Brain microvascular endothelial cell (primary cell): ENCODE measurements at regions not wholly inside any gene's neighbourhood (a gene's known extent, or its start where the extent isn't known, plus 50 kb on each side); places are given as distances from the start of the nearest gene placed in this dataset.

Experiments used
- DNase-seq: peaks from one replicate; pipeline ENCODE4 v3.0.0-alpha.2; 2020
- H3K27ac ChIP-seq: fragments of 250-450 bp; sonication (Bioruptor Pico); 2 replicates; pipeline ENCODE4 v1.5.1; 2020; ENCODE audit warnings: mild to moderate bottlenecking, moderate library complexity
- H3K27me3 ChIP-seq: fragments of 250-450 bp; sonication (Bioruptor Pico); replicated peaks from 2 replicates; pipeline ENCODE4 v1.5.1; 2020; ENCODE audit warnings: mild to moderate bottlenecking
- H3K36me3 ChIP-seq: fragments of 250-450 bp; sonication (Bioruptor Pico); replicated peaks from 2 replicates; pipeline ENCODE4 v1.5.1; 2020; ENCODE audit warnings: mild to moderate bottlenecking
- H3K4me3 ChIP-seq: 2 replicates; pipeline ENCODE4 v1.5.1; 2011; ENCODE audit warnings: low read depth, mild to moderate bottlenecking, control low read depth, low read length, moderate library complexity
- in situ Hi-C: cut with HindIII; loops from 2 replicates; pipeline ENCODE4 v1.10.0; 2017; ENCODE audit warnings: low sequenced_read_pairs, low pct_ligation_motif_present
- TF ChIP-seq, protein P1 (sequence below): IDR thresholded peaks from 2 replicates; pipeline ENCODE4 v1.5.1; 2011; ENCODE audit warnings: low read depth, mild to moderate bottlenecking, moderate library complexity, low read length, control low read depth, inconsistent platforms; ENCODE audit errors: missing control alignments

DNA sequence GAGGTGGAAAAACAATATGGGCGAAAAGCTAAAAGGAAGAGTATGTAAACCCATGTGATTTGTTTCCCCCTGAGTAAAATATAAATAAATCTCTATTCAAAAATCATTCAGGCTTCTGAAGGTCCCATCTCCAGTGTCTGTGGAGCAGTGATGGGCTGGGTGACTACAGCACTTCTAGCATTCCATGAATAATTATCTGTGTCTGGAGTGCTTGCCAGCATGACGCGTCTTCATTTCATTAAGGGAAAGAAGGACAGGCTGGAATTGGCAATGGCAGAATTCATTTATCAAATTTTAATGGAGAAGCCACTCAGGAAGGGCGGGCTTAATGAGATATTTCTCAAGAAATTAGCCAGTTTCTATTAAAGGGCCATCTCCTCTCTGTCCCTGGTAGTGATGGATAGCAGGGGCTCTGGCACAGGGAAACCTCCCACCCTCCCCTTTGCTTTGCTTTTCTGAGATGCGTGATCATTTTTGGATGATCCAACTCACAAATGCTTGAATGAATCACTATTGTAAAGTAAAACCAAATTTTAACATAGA is 916.3 kb upstream of the SEL1L start:
- H3K27me3 ChIP-seq, result no peaks in the 10 kb centered on the region
- no peak overlapping the region for H3K4me3 ChIP-seq
- no peak overlapping the region for H3K27ac ChIP-seq
- H3K36me3 ChIP-seq, result no peaks in the 10 kb centered on the region
- no peak for DNase-seq
- in situ Hi-C loops, result no loop called here
- TF ChIP-seq, protein P1, sequence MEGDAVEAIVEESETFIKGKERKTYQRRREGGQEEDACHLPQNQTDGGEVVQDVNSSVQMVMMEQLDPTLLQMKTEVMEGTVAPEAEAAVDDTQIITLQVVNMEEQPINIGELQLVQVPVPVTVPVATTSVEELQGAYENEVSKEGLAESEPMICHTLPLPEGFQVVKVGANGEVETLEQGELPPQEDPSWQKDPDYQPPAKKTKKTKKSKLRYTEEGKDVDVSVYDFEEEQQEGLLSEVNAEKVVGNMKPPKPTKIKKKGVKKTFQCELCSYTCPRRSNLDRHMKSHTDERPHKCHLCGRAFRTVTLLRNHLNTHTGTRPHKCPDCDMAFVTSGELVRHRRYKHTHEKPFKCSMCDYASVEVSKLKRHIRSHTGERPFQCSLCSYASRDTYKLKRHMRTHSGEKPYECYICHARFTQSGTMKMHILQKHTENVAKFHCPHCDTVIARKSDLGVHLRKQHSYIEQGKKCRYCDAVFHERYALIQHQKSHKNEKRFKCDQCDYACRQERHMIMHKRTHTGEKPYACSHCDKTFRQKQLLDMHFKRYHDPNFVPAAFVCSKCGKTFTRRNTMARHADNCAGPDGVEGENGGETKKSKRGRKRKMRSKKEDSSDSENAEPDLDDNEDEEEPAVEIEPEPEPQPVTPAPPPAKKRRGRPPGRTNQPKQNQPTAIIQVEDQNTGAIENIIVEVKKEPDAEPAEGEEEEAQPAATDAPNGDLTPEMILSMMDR, result no peak

DNA sequence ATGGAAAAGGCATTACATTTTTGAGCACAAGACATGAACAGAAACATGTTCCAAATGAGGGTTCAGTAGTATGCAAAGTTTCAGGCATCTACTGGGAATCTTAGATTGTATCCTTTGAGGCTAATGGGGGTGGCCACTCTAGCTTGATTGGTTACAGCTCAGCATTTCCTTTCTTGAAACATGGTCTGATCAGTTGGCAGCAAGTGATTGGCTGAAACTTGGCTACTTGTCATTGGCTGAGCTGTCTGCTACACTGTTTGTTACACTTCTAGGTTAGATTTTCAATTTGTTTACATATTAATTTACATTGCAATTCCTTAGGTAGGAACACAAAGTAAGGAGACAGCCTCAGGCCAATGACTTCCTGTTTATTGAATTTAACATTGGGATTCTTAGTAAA is 918.0 kb upstream of the SEL1L start:
- H3K4me3 ChIP-seq, result no peak overlapping the region

GRCh38 chr14:82482345-82482744 is 948.7 kb upstream of the SEL1L start:
- in situ Hi-C loops, result no loop called here
- TF ChIP-seq, protein P1, result no peak
- Histone ChIP-seq H3K27ac (no peak overlapping the region), H3K4me3 (no peak overlapping the region), H3K36me3 (no peaks in the 10 kb centered on the region), H3K27me3 (no peaks in the 10 kb centered on the region)
- no peak for DNase-seq

More for the DNA sequence above, 918.0 kb upstream of the SEL1L start:
- Histone ChIP-seq H3K27me3 (no peaks in the 10 kb centered on the region), H3K27ac (no peak overlapping the region), H3K36me3 (no peaks in the 10 kb centered on the region)
- TF ChIP-seq, protein P1, result no peak
- in situ Hi-C loops, result no loop called here
- no peak for DNase-seq

DNA sequence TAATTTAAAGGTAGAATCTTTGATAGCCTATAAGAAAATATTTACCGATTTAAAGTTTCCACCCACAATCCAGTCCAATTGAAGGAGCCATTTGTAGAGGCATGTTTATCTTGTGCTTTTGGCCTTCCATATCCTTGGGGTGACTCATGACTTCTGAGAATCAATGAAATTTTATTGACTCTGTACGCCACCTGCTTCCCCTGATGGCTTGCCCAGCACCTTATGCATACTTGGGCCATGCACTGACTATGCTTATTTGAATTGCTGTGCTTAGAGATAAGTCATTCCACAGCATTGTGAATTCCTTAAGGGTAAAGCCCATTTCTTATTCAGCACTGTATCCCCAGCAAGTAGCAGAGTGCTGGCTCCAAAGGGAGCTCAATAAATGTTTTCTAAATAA is 954.8 kb upstream of the SEL1L start:
- Histone ChIP-seq H3K27me3 (no peaks in the 10 kb centered on the region), H3K4me3 (no peak overlapping the region), H3K27ac (no peak overlapping the region), H3K36me3 (no peaks in the 10 kb centered on the region)
- in situ Hi-C loops, result no loop called here
- TF ChIP-seq, protein P1, result no peak
- no peak for DNase-seq

DNA sequence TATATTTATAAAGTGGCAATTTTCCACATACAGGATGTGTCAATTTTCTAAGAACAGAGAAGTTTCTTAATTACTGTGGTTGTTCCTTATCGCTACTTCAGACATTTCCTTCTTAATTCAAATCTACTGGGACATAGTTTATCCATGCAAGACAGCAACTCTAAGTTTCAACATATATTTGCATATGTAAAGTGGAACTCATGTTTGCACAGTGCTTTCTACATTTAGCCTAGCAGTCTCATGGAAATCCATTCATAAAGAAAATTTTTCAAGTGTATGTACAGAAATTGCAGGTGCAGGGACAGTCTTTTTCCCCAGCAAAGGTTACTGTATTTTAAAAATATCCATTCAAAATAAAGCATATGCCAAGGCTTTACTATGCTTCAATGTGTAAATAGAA is 956.7 kb upstream of the SEL1L start:
- no peak for DNase-seq
- Histone ChIP-seq H3K4me3 (no peak overlapping the region), H3K27ac (no peak overlapping the region), H3K36me3 (no peaks in the 10 kb centered on the region), H3K27me3 (no peaks in the 10 kb centered on the region)
- TF ChIP-seq, protein P1, result no peak
- in situ Hi-C loops, result no loop called here

- no peak overlapping the region for H3K27ac ChIP-seq
- in situ Hi-C loops, result no loop called here
- no peak overlapping the region for H3K4me3 ChIP-seq
- H3K27me3 ChIP-seq, result no peaks in the 10 kb centered on the region
- no peak for DNase-seq
- H3K36me3 ChIP-seq, result no peaks in the 10 kb centered on the region
- TF ChIP-seq, protein P1, result no peak
Measured at GRCh38 chr14:82492157-82492556, 958.5 kb upstream of the SEL1L start.
